A673 (cell line): ENCODE measurements at regions not wholly inside any gene's neighbourhood (a gene's known extent, or its start where the extent isn't known, plus 50 kb on each side); places are given as distances from the start of the nearest gene placed in this dataset.
A peak's percentile ranks its signal among the peaks of the same experiment; 100 is the strongest.

Source experiments
- BruUV-seq: library from RNA; stranded (reverse); fragments of 400-500 nt; replicated peaks from 2 replicates; lab custom pipeline; 2021; lab: Mats Ljungman, UMichigan
- CTCF ChIA-PET: fragments of 300-600 bp; sonication (Branson Sonifier 250); formaldehyde crosslinking; loops from one replicate; lab custom pipeline; 2022; ENCODE audit warnings: antibody characterized with exemption; lab: Charles Lee
- POLR2A ChIA-PET: fragments of 300-600 bp; sonication (Branson Sonifier 250); formaldehyde crosslinking; loops from one replicate; lab custom pipeline; 2022; ENCODE audit warnings: antibody characterized with exemption; ENCODE audit not compliant: low non-redundant PET; lab: Charles Lee
- DNase-seq: peaks from one replicate; pipeline ENCODE4 v3.0.0-alpha.2; 2015; ENCODE audit warnings: low spot score
- H3K27ac ChIP-seq: fragments of 200-600 bp; sonication (generic); 2 replicates; pipeline ENCODE4 v1.5.1; 2016; ENCODE audit warnings: mixed run types, low read depth, mild to moderate bottlenecking, mixed read lengths, antibody characterized with exemption, low read length; ENCODE audit not compliant: poor library complexity, severe bottlenecking
- H3K27me3 ChIP-seq: fragments of 200-600 bp; sonication (generic); replicated peaks from 2 replicates; pipeline ENCODE4 v1.6.1; 2017; ENCODE audit warnings: mixed run types, low read depth, mild to moderate bottlenecking, mixed read lengths, antibody characterized with exemption, low read length; ENCODE audit not compliant: insufficient read depth, poor library complexity
- H3K36me3 ChIP-seq: fragments of 200-600 bp; sonication (generic); 2 replicates; pipeline ENCODE4 v1.6.1; 2016; ENCODE audit warnings: mixed run types, mild to moderate bottlenecking, mixed read lengths, antibody characterized with exemption, low read length; ENCODE audit not compliant: insufficient read depth, poor library complexity, severe bottlenecking
- H3K4me1 ChIP-seq: fragments of 200-600 bp; sonication (generic); 2 replicates; pipeline ENCODE4 v1.6.1; 2017; ENCODE audit warnings: mixed run types, mild to moderate bottlenecking, mixed read lengths, antibody characterized with exemption, low read length; ENCODE audit not compliant: insufficient read depth, poor library complexity, severe bottlenecking
- H3K4me3 ChIP-seq: fragments of 200-600 bp; sonication (generic); 2 replicates; pipeline ENCODE4 v1.5.1; 2016; ENCODE audit warnings: low read depth, mixed run types, mild to moderate bottlenecking, mixed read lengths, low read length; ENCODE audit not compliant: poor library complexity, severe bottlenecking
- H3K9me3 ChIP-seq: fragments of 200-600 bp; sonication (generic); 2 replicates; pipeline ENCODE4 v1.6.1; 2016; ENCODE audit warnings: mixed run types, low read depth, mild to moderate bottlenecking, mixed read lengths, antibody characterized with exemption, low read length; ENCODE audit not compliant: poor library complexity, severe bottlenecking
- EZH2 ChIP-seq: fragments of 200-600 bp; sonication (generic); IDR thresholded peaks from 2 replicates; pipeline ENCODE4 v1.6.1; 2017; ENCODE audit warnings: borderline replicate concordance, low read depth, mild to moderate bottlenecking, mixed read lengths, antibody characterized with exemption, low read length; ENCODE audit not compliant: poor library complexity, severe bottlenecking
- intact Hi-C: fragments of 100-400 bp; cut with micrococcal nuclease; formaldehyde crosslinking; loops from one replicate; pipeline ENCODE4 v1.10.0; 2022; ENCODE audit not compliant: unreplicated experiment
- TF ChIP-seq, protein P1 (sequence below): fragments of 300-800, 200-600 bp; sonication (generic); conservative IDR thresholded peaks from 2 replicates; pipeline ENCODE4 v1.5.1; 2017; ENCODE audit warnings: low read depth, mild to moderate bottlenecking, antibody characterized with exemption, low read length, moderate library complexity, mixed read lengths

DNA sequence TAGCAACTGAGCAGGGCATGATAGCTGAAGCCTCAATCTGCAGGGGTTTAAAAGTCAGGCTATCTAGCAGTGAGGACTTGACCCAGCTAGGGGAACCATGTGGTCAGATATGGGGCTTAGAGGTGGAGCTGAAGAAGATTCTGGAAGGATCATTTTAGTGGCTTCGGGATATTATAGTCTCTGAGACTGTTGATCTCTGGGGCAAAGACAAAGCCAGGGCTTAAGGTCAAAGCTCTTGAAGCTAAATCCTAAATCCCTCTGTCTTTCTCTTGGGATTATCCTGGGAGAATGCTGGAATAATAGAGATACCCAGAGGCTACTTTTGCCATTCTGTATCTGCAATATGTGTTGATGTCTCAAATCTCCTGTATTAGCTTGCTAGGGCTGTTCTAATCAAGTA is 132.2 kb downstream of the DHX35 start:
- ChIA-PET POLR2A (no interaction called here), CTCF (no interaction called here)
- H3K4me1 ChIP-seq = peaks cover 9% of the 10 kb centered on the region
- TF ChIP-seq EZH2 = no peak
- TF ChIP-seq, protein P1, sequence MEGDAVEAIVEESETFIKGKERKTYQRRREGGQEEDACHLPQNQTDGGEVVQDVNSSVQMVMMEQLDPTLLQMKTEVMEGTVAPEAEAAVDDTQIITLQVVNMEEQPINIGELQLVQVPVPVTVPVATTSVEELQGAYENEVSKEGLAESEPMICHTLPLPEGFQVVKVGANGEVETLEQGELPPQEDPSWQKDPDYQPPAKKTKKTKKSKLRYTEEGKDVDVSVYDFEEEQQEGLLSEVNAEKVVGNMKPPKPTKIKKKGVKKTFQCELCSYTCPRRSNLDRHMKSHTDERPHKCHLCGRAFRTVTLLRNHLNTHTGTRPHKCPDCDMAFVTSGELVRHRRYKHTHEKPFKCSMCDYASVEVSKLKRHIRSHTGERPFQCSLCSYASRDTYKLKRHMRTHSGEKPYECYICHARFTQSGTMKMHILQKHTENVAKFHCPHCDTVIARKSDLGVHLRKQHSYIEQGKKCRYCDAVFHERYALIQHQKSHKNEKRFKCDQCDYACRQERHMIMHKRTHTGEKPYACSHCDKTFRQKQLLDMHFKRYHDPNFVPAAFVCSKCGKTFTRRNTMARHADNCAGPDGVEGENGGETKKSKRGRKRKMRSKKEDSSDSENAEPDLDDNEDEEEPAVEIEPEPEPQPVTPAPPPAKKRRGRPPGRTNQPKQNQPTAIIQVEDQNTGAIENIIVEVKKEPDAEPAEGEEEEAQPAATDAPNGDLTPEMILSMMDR = no peak
- BruUV-seq = no TSS peak
- DNase-seq = no peak
- no peaks in the 10 kb centered on the region for H3K27me3 ChIP-seq
- no peak overlapping the region for H3K4me3 ChIP-seq
- H3K36me3 ChIP-seq = no peaks in the 10 kb centered on the region
- no peak overlapping the region for H3K27ac ChIP-seq
- intact Hi-C loops = no loop called here
- no peaks in the 10 kb centered on the region for H3K9me3 ChIP-seq

DNA sequence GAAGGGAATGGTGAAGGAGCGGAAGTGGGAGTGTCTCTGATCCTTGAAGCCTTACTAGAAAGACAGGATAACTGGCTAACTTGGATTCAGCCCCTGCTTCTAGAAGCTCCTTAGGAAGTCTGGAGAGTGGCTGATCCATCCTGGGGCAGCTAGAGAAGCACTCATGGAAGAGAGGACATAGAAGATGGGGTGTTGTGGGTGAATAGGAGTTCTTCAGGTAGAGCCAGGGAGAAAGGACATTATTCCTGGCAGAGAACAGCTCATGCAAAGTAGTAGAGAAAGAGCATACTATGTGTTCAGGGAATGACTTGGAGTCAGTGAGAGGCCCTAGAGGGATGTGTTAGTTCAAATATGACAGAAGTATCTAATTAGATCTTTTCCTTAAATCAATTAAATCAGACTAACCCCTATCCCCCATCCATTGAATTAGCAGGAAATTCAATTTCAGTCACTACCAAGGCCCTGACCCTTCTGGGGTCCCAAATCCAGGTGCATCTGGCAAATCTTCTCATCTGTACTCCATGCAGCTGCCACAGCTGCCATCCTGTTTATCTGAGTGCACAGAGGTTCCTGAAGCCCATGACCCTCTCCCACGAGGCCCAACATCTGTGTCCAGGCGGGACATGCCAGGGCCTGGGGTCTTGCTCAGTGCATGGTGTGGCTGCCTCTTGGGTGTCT is 130.7 kb downstream of the DHX35 start:
- no TSS peak for BruUV-seq
- no peak overlapping the region for H3K27ac ChIP-seq
- POLR2A ChIA-PET = no interaction called here
- no peaks in the 10 kb centered on the region for H3K27me3 ChIP-seq
- CTCF ChIA-PET = no interaction called here
- H3K4me3 ChIP-seq = no peak overlapping the region
- no peak for TF ChIP-seq EZH2
- TF ChIP-seq, protein P1 = no peak
- no peaks in the 10 kb centered on the region for H3K9me3 ChIP-seq
- no peaks in the 10 kb centered on the region for H3K36me3 ChIP-seq
- DNase-seq = no peak
- H3K4me1 ChIP-seq = peaks cover 9% of the 10 kb centered on the region
- intact Hi-C loops = no loop called here

DNA sequence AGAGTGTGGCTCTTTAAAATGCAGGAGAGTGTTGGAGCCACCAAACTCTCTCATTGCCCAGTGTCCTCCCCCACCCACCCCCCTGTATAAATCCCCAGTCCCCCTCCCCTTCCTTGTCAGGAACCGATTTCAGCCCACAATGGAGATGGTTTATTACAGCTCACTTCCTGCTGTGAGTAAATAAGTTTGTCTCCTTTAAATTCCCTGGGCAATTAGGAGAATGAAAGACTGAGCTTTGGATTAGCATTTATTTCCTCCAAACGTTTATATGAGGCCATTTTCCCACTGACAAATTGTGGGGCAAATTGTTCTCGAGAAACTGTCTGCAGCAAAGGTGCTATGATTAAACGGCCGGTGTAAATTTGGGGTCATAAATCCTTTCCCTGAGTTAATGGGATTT is 128.8 kb downstream of the DHX35 start:
- TF ChIP-seq, protein P1 = no peak
- no peak for TF ChIP-seq EZH2
- CTCF ChIA-PET = interaction anchor here (0.6 to 1.5 kb wide), 2 partner anchors 11 to 1068 kb away, joined by 3 to 4 read pairs; no protein-coding TSS in a partner anchor
- BruUV-seq = no TSS peak

More for the DNA sequence above, 128.8 kb downstream of the DHX35 start:
- Histone ChIP-seq H3K9me3 (no peaks in the 10 kb centered on the region), H3K36me3 (no peaks in the 10 kb centered on the region), H3K4me1 (peaks cover 9% of the 10 kb centered on the region), H3K4me3 (no peak overlapping the region), H3K27me3 (no peaks in the 10 kb centered on the region), H3K27ac (no peak overlapping the region)
- POLR2A ChIA-PET = interaction anchor here (0.7 kb wide), 1 partner anchor 331 kb away, joined by 10 read pairs; no protein-coding TSS in a partner anchor
- peak; percentile 55 for DNase-seq
- intact Hi-C loops = no loop called here
